Left lung (tissue), 4 donors: ENCODE measurements at regions not wholly inside any gene's neighbourhood (a gene's known extent, or its start where the extent isn't known, plus 50 kb on each side); places are given as distances from the start of the nearest gene placed in this dataset.

ENCODE experiments used
- ATAC-seq: fragments of 200-7000 bp; cut with Tn5 transposase; one replicate; pipeline ENCODE4 v1.9.1; 2020; ENCODE audit warnings: moderate library complexity
- DNase-seq, 4 donors: peaks; one replicate each; pipeline ENCODE4 v3.0.0-alpha.2; 2013 to 2020
- H3K27ac ChIP-seq, 2 donors: fragments of 200-600 bp; sonication (generic) in 1 of 2; one replicate each; pipeline versions ENCODE4 v1.5.0 to v1.8.0; 2020 to 2021
- H3K27me3 ChIP-seq, 2 donors: fragments of 200-600 bp; sonication (generic) in 1 of 2; one replicate each; pipeline versions ENCODE4 v1.5.0 to v1.8.0; 2020 to 2021
- H3K36me3 ChIP-seq, 2 donors: fragments of 200-600 bp; sonication (generic) in 1 of 2; one replicate each; pipeline versions ENCODE4 v1.5.0 to v1.8.0; 2020 to 2021
- H3K4me1 ChIP-seq, 2 donors: fragments of 200-600 bp; one replicate each; pipeline ENCODE4 v1.8.0; 2021
- H3K4me3 ChIP-seq, 2 donors: fragments of 200-600 bp; sonication (generic) in 1 of 2; one replicate each; pipeline versions ENCODE4 v1.5.0 to v1.8.0; 2020 to 2021; ENCODE audit warnings: mild to moderate bottlenecking in 1 of 2
- H3K9me3 ChIP-seq, 2 donors: fragments of 200-600 bp; sonication (generic) in 1 of 2; one replicate each; pipeline versions ENCODE4 v1.5.0 to v1.8.0; 2020 to 2021
- CTCF ChIP-seq, 2 donors: fragments of 200-600 bp; sonication (generic) in 1 of 2; IDR thresholded peaks; one replicate each; pipeline versions ENCODE4 v1.5.0 to v1.8.0; 2021; ENCODE audit warnings: antibody characterized with exemption in 2 of 2
- intact Hi-C, 2 donors: fragments of 100-400 bp; cut with DNase I; formaldehyde crosslinking; loops; one replicate each; pipeline versions ENCODE4 v1.11.2 to v1.14.2; 2022
- donor health status: DM: no; HTN: yes; CAD: no.
- donor health status: DM: no; HTN: no; CAD: no.

GRCh38 chr2:4529738-4530137 lies 826.4 kb downstream of the DCDC2C start:
- H3K9me3 ChIP-seq, result no peaks in the 10 kb centered on the region
- intact Hi-C loops, result no loop called here
- H3K4me3 ChIP-seq, result no peak overlapping the region
- no peaks in the 10 kb centered on the region for H3K36me3 ChIP-seq
- DNase-seq (no peak), ATAC-seq (no peak)
- H3K27me3 ChIP-seq, result no peaks in the 10 kb centered on the region
- H3K27ac ChIP-seq, result no peak overlapping the region
- H3K4me1 ChIP-seq, result no peaks in the 10 kb centered on the region
- no peak for TF ChIP-seq CTCF (IDR thresholded peaks at IDR 0.05)

GRCh38 chr2:4530231-4530630 lies 826.9 kb downstream of the DCDC2C start:
- Histone ChIP-seq H3K4me3 (no peak overlapping the region), H3K27me3 (no peaks in the 10 kb centered on the region), H3K36me3 (no peaks in the 10 kb centered on the region), H3K4me1 (no peaks in the 10 kb centered on the region), H3K27ac (no peak overlapping the region), H3K9me3 (no peaks in the 10 kb centered on the region)
- TF ChIP-seq CTCF (IDR thresholded peaks at IDR 0.05), result no peak
- DNase-seq, result no peak
- intact Hi-C loops, result no loop called here
- ATAC-seq, result no peak

GRCh38 chr2:4533806-4534205 lies 830.4 kb downstream of the DCDC2C start:
- Histone ChIP-seq H3K9me3 (no peaks in the 10 kb centered on the region), H3K4me3 (no peak overlapping the region), H3K27me3 (no peaks in the 10 kb centered on the region), H3K27ac (no peak overlapping the region), H3K4me1 (no peaks in the 10 kb centered on the region), H3K36me3 (no peaks in the 10 kb centered on the region)
- DNase-seq (no peak), ATAC-seq (no peak)
- intact Hi-C loops, result no loop called here
- TF ChIP-seq CTCF (IDR thresholded peaks at IDR 0.05), result no peak

- ATAC-seq (no peak), DNase-seq (no peak)
- Histone ChIP-seq H3K4me3 (no peak overlapping the region), H3K4me1 (no peaks in the 10 kb centered on the region), H3K9me3 (no peaks in the 10 kb centered on the region), H3K27ac (no peak overlapping the region), H3K27me3 (no peaks in the 10 kb centered on the region), H3K36me3 (no peaks in the 10 kb centered on the region)
- no peak for TF ChIP-seq CTCF (IDR thresholded peaks at IDR 0.05)
- intact Hi-C loops, result no loop called here
Observed at GRCh38 chr2:4539121-4539520, 835.7 kb downstream of the DCDC2C start.

GRCh38 chr2:4549666-4550210 lies 846.4 kb downstream of the DCDC2C start:
- Histone ChIP-seq H3K9me3 (peaks cover 0 to 2% of the 10 kb centered on the region in 2 donors), H3K27ac (no peak overlapping the region), H3K27me3 (no peaks in the 10 kb centered on the region), H3K36me3 (no peaks in the 10 kb centered on the region), H3K4me1 (no peaks in the 10 kb centered on the region), H3K4me3 (no peak overlapping the region)
- DNase-seq (no peak), ATAC-seq (no peak)
- TF ChIP-seq CTCF (IDR thresholded peaks at IDR 0.05), result no peak
- intact Hi-C loops, result no loop called here
